ENCODE measurements at regions not wholly inside any gene's neighbourhood (a gene's known extent, or its start where the extent isn't known, plus 50 kb on each side); places are given as distances from the start of the nearest gene placed in this dataset.

- CTCF ChIA-PET = interaction anchor here (1.1 kb wide), 1 partner anchor 29 kb away, joined by 5 read pairs; no protein-coding TSS in a partner anchor
- TF ChIP-seq CTCF (IDR thresholded peaks at IDR 0.05; ENCODE audit: insufficient read depth, low read depth, low read length) = no peak
- DNase-seq (ENCODE audit: low read depth) = no peak
- POLR2A ChIA-PET = no interaction called here
- H3K36me3 ChIP-seq (ENCODE audit: control insufficient read depth, insufficient read depth, low read length) = no peaks in the 10 kb centered on the region
- H3K4me3 ChIP-seq (ENCODE audit: low read depth, low read length) = no peak overlapping the region
- no peaks in the 10 kb centered on the region for H3K27me3 ChIP-seq (ENCODE audit: control insufficient read depth, insufficient read depth, low read length)
These were observed 403.4 kb downstream of the MAN2A1 start for GRCh38 chr5:110092955-110093785.

GRCh38 chr5:110094109-110094508 is 404.4 kb downstream of the MAN2A1 start:
- CTCF ChIA-PET = no interaction called here

GRCh38 chr5:110094548-110094947 is 404.8 kb downstream of the MAN2A1 start:
- no peaks in the 10 kb centered on the region for H3K36me3 ChIP-seq (ENCODE audit: control insufficient read depth, insufficient read depth, low read length)
- no peak overlapping the region for H3K4me3 ChIP-seq (ENCODE audit: low read depth, low read length)
- ChIA-PET POLR2A (no interaction called here), CTCF (no interaction called here)
- no peak for TF ChIP-seq CTCF (IDR thresholded peaks at IDR 0.05; ENCODE audit: insufficient read depth, low read depth, low read length)
- DNase-seq (ENCODE audit: low read depth) = no peak
- no peaks in the 10 kb centered on the region for H3K27me3 ChIP-seq (ENCODE audit: control insufficient read depth, insufficient read depth, low read length)

More at GRCh38 chr5:110094109-110094508, 404.4 kb downstream of the MAN2A1 start:
- TF ChIP-seq CTCF (IDR thresholded peaks at IDR 0.05; ENCODE audit: insufficient read depth, low read depth, low read length) = no peak
- H3K27me3 ChIP-seq (ENCODE audit: control insufficient read depth, insufficient read depth, low read length) = no peaks in the 10 kb centered on the region
- no peaks in the 10 kb centered on the region for H3K36me3 ChIP-seq (ENCODE audit: control insufficient read depth, insufficient read depth, low read length)
- no peak overlapping the region for H3K4me3 ChIP-seq (ENCODE audit: low read depth, low read length)
- no peak for DNase-seq (ENCODE audit: low read depth)
- POLR2A ChIA-PET = no interaction called here

- H3K4me3 ChIP-seq (ENCODE audit: low read depth, low read length) = no peak overlapping the region
- POLR2A ChIA-PET = no interaction called here
- no peaks in the 10 kb centered on the region for H3K36me3 ChIP-seq (ENCODE audit: control insufficient read depth, insufficient read depth, low read length)
- no peak for TF ChIP-seq CTCF (IDR thresholded peaks at IDR 0.05; ENCODE audit: insufficient read depth, low read depth, low read length)
- no peak for DNase-seq (ENCODE audit: low read depth)
- CTCF ChIA-PET = no interaction called here
- no peaks in the 10 kb centered on the region for H3K27me3 ChIP-seq (ENCODE audit: control insufficient read depth, insufficient read depth, low read length)
These were observed 406.7 kb downstream of the MAN2A1 start for GRCh38 chr5:110096419-110096818.

- Histone ChIP-seq H3K27me3 (ENCODE audit: control insufficient read depth, insufficient read depth, low read length) (no peaks in the 10 kb centered on the region), H3K36me3 (ENCODE audit: control insufficient read depth, insufficient read depth, low read length) (no peaks in the 10 kb centered on the region), H3K4me3 (ENCODE audit: low read depth, low read length) (no peak overlapping the region)
- no peak for DNase-seq (ENCODE audit: low read depth)
- CTCF ChIA-PET = no interaction called here
- POLR2A ChIA-PET = no interaction called here
- TF ChIP-seq CTCF (IDR thresholded peaks at IDR 0.05; ENCODE audit: insufficient read depth, low read depth, low read length) = no peak
These were observed 409.8 kb downstream of the MAN2A1 start for GRCh38 chr5:110099572-110099971.
